Mesenchymal stem cell (in vitro differentiated cells and primary cell): ENCODE measurements at regions not wholly inside any gene's neighbourhood (a gene's known extent, or its start where the extent isn't known, plus 50 kb on each side); places are given as distances from the start of the nearest gene placed in this dataset.

ENCODE experiments used
- DNase-seq: peaks from one replicate; pipeline ENCODE4 v3.0.0-alpha.2; 2013
- H2AFZ ChIP-seq: one replicate; pipeline ENCODE4 v1.6.1; 2013; ENCODE audit warnings: low read depth, mild to moderate bottlenecking, control low read depth, inconsistent platforms, low read length, moderate library complexity
- H2AK5ac ChIP-seq: 2 replicates; pipeline ENCODE4 v1.6.1; 2013; ENCODE audit warnings: low read length, moderate library complexity, mild to moderate bottlenecking, inconsistent platforms; ENCODE audit not compliant: severe bottlenecking
- H2BK120ac ChIP-seq: one replicate; pipeline ENCODE4 v1.6.1; 2013; ENCODE audit warnings: low read depth, mild to moderate bottlenecking, inconsistent platforms, low read length, moderate library complexity
- H2BK12ac ChIP-seq, 2 experiments: one replicate each; pipeline ENCODE4 v1.6.1; 2013; ENCODE audit warnings: inconsistent platforms in 2 of 2, low read length in 2 of 2, mild to moderate bottlenecking in 2 of 2, moderate library complexity in 2 of 2, control low read depth in 1 of 2
- H2BK15ac ChIP-seq: one replicate; pipeline ENCODE4 v1.6.1; 2013; ENCODE audit warnings: mild to moderate bottlenecking, low read depth, inconsistent platforms; ENCODE audit not compliant: poor library complexity, severe bottlenecking
- H2BK5ac ChIP-seq: 2 replicates; pipeline ENCODE4 v1.6.1; 2013; ENCODE audit warnings: low read depth, mild to moderate bottlenecking, low read length, control low read depth, inconsistent platforms; ENCODE audit not compliant: poor library complexity, severe bottlenecking
- H3K14ac ChIP-seq, 2 experiments: one replicate each; pipeline ENCODE4 v1.6.1; 2013; ENCODE audit warnings: inconsistent platforms in 2 of 2, low read length in 2 of 2, control low read depth in 1 of 2, mild to moderate bottlenecking in 1 of 2, moderate library complexity in 1 of 2
- H3K18ac ChIP-seq, 2 experiments: one replicate each; pipeline ENCODE4 v1.6.1; 2013; ENCODE audit warnings: inconsistent platforms in 2 of 2, low read length in 2 of 2, control low read depth in 1 of 2, low read depth in 1 of 2, mild to moderate bottlenecking in 1 of 2
- H3K23ac ChIP-seq, 2 experiments: one replicate each; pipeline ENCODE4 v1.6.1; 2013; ENCODE audit warnings: inconsistent platforms in 2 of 2, low read length in 2 of 2, mild to moderate bottlenecking in 2 of 2, moderate library complexity in 2 of 2, control low read depth in 1 of 2
- H3K27ac ChIP-seq: 2 replicates; pipeline ENCODE4 v1.5.1; 2013; ENCODE audit warnings: mild to moderate bottlenecking, moderate library complexity, low read length, control low read depth, inconsistent platforms; ENCODE audit not compliant: poor library complexity, severe bottlenecking
- H3K27me3 ChIP-seq, 2 experiments: 2 replicates each; pipeline versions ENCODE4 v1.6.1 to v1.7.0; 2013; ENCODE audit warnings: low read length in 2 of 2, mild to moderate bottlenecking in 2 of 2, moderate library complexity in 2 of 2, control low read depth in 1 of 2, inconsistent platforms in 1 of 2; ENCODE audit not compliant: control insufficient read depth in 1 of 2, insufficient read depth in 1 of 2
- H3K36me3 ChIP-seq, 2 experiments: 2 replicates each; pipeline versions ENCODE4 v1.6.1 to v1.7.0; 2013; ENCODE audit warnings: low read length in 2 of 2, control low read depth in 1 of 2, inconsistent platforms in 1 of 2, low read depth in 1 of 2, mild to moderate bottlenecking in 1 of 2; ENCODE audit not compliant: insufficient read depth in 2 of 2, control insufficient read depth in 1 of 2
- H3K4ac ChIP-seq, 2 experiments: one replicate each; pipeline ENCODE4 v1.6.1; 2013; ENCODE audit warnings: inconsistent platforms in 2 of 2, low read length in 2 of 2, mild to moderate bottlenecking in 2 of 2, moderate library complexity in 2 of 2, control low read depth in 1 of 2, low read depth in 1 of 2
- H3K4me1 ChIP-seq: 2 replicates; pipeline ENCODE4 v1.6.1; 2013; ENCODE audit warnings: low read depth, low read length, control low read depth; ENCODE audit not compliant: control insufficient read depth, insufficient read depth
- H3K4me2 ChIP-seq: 2 replicates; pipeline ENCODE4 v1.6.1; 2013; ENCODE audit warnings: low read length, mild to moderate bottlenecking, inconsistent platforms; ENCODE audit not compliant: poor library complexity, severe bottlenecking
- H3K4me3 ChIP-seq, 2 experiments: 2 replicates each; pipeline versions ENCODE4 v1.5.1 to v1.7.0; 2013; ENCODE audit warnings: low read length in 2 of 2, mild to moderate bottlenecking in 2 of 2, control low read depth in 1 of 2, low read depth in 1 of 2; ENCODE audit not compliant: insufficient read depth in 1 of 2
- H3K79me1 ChIP-seq: replicated peaks from 2 replicates; pipeline ENCODE4 v1.6.1; 2013; ENCODE audit warnings: mild to moderate bottlenecking, control low read depth, low read length, inconsistent platforms; ENCODE audit not compliant: poor library complexity, severe bottlenecking
- H3K9ac ChIP-seq: 2 replicates; pipeline ENCODE4 v1.7.0; 2013; ENCODE audit warnings: mild to moderate bottlenecking, low read length, moderate library complexity
- H3K9me3 ChIP-seq: 2 replicates; pipeline ENCODE4 v1.7.0; 2013; ENCODE audit warnings: mild to moderate bottlenecking, low read length; ENCODE audit not compliant: control insufficient read depth
- H4K8ac ChIP-seq: one replicate; pipeline ENCODE4 v1.6.1; 2013; ENCODE audit warnings: inconsistent platforms, mild to moderate bottlenecking, low read length, moderate library complexity
- H4K91ac ChIP-seq: one replicate; pipeline ENCODE4 v1.6.1; 2013; ENCODE audit warnings: mild to moderate bottlenecking, low read length, inconsistent platforms
- WGBS: methylation state at CpG from one replicate; pipeline ENCODE4 v1.1.7; 2013; ENCODE audit warnings: mixed read lengths; 5-methylcytosine and 5-hydroxymethylcytosine counted together

DNA sequence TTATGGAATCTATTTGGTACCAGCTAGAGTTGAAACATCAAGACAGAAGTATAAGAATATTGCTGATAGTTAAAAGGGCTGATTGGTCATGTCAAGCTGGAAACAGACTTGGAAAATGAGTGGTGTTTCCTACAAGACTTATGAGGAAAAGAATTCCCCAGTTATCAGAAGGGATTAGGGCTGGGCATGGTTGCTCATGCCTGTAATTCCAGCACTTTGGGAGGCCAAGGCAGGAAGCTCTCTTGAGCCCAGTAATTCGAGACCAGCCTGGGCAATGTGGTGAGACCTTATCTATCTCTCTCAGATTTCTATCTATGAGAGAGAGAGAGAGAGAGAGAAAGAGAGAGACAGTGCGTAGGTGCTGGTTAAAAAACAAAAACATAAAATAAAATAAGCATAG lies 139.5 kb upstream of the PMFBP1 start:
- no peak overlapping the region for H3K4me2 ChIP-seq
- no peak overlapping the region for H3K18ac ChIP-seq
- H3K27ac ChIP-seq: no peak overlapping the region
- DNase-seq: peak; percentile 22
- WGBS: 20% methylated on average over 1 of the region's 2 CpGs
- H3K79me1 ChIP-seq: no peaks in the 10 kb centered on the region
- H3K4me3 ChIP-seq: no peak overlapping the region
- H3K4me1 ChIP-seq: no peaks in the 10 kb centered on the region
- no peak overlapping the region for H2AFZ ChIP-seq
- H2BK15ac ChIP-seq: no peak overlapping the region
- no peaks in the 10 kb centered on the region for H3K36me3 ChIP-seq
- no peak overlapping the region for H2BK5ac ChIP-seq
- H3K14ac ChIP-seq: no peak overlapping the region
- H2AK5ac ChIP-seq: no peak overlapping the region
- H4K8ac ChIP-seq: no peak overlapping the region
- H3K4ac ChIP-seq: no peak overlapping the region
- H3K9ac ChIP-seq: no peak overlapping the region
- H4K91ac ChIP-seq: no peak overlapping the region
- no peaks in the 10 kb centered on the region for H3K27me3 ChIP-seq
- H3K9me3 ChIP-seq: peaks cover 17% of the 10 kb centered on the region
- H2BK12ac ChIP-seq: no peak overlapping the region
- H3K23ac ChIP-seq: no peak overlapping the region
- no peak overlapping the region for H2BK120ac ChIP-seq

DNA sequence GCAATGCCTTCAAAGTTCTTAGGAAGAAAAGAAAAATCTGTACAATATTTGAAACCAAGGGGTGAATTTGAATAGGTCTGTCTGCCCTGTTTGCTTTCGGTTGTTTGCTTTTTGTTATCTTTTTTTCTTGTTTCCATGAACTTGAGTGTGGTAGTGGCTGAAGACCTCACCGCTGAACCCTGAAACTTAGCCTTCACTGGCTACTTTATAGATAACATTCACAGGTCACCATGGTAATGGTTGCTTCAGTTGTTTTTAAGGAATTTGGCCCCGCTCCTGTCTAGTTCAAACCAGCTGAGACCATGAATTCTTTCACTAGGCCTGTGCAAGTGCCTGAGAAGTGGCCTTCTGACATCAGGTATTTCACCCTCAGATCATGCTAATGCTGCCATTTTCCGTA lies 137.0 kb upstream of the PMFBP1 start:
- Histone ChIP-seq H3K4me3 (no peak overlapping the region), H4K91ac (no peak overlapping the region), H2BK120ac (no peak overlapping the region), H3K23ac (no peak overlapping the region), H3K27me3 (no peaks in the 10 kb centered on the region), H3K18ac (no peak overlapping the region), H3K36me3 (no peaks in the 10 kb centered on the region), H2BK15ac (no peak overlapping the region), H2AK5ac (no peak overlapping the region), H3K4me1 (no peaks in the 10 kb centered on the region), H3K4me2 (no peak overlapping the region), H3K9ac (no peak overlapping the region), H3K14ac (no peak overlapping the region), H3K79me1 (no peaks in the 10 kb centered on the region), H2BK5ac (no peak overlapping the region), H3K9me3 (peaks cover 17% of the 10 kb centered on the region), H3K4ac (no peak overlapping the region), H2BK12ac (no peak overlapping the region), H3K27ac (no peak overlapping the region), H4K8ac (no peak overlapping the region), H2AFZ (no peak overlapping the region)
- DNase-seq: no peak
- WGBS: 77% methylated on average over 4 of the region's 4 CpGs

DNA sequence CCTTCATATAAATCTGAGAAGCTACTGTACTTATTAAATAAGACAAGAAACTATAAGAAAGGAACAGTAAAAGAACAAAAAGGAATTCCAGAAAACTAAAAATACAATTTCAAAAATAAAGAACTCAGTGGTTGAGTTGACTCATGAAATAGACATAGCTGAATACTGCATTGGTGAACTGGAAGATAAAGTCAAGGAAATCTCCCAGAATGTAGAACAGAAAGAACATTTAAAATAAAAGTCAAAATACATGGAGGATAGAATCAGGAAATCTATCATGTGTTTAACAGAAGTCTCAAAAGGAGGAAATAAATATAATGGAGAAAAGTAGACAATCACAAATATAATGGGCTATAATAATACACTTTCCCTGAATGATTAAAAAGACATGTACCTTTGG lies 136.4 kb upstream of the PMFBP1 start:
- Histone ChIP-seq H3K27ac (no peak overlapping the region), H4K91ac (no peak overlapping the region), H2AFZ (no peak overlapping the region), H2BK5ac (no peak overlapping the region), H3K4ac (no peak overlapping the region), H3K4me2 (no peak overlapping the region), H2BK12ac (no peak overlapping the region), H3K79me1 (no peaks in the 10 kb centered on the region), H3K4me3 (no peak overlapping the region), H3K36me3 (no peaks in the 10 kb centered on the region), H3K18ac (no peak overlapping the region), H2BK15ac (no peak overlapping the region), H3K23ac (no peak overlapping the region), H4K8ac (no peak overlapping the region), H3K27me3 (no peaks in the 10 kb centered on the region), H2BK120ac (no peak overlapping the region), H3K9ac (no peak overlapping the region), H2AK5ac (no peak overlapping the region), H3K9me3 (peaks cover 17% of the 10 kb centered on the region), H3K14ac (no peak overlapping the region), H3K4me1 (no peaks in the 10 kb centered on the region)
- DNase-seq: no peak

DNA sequence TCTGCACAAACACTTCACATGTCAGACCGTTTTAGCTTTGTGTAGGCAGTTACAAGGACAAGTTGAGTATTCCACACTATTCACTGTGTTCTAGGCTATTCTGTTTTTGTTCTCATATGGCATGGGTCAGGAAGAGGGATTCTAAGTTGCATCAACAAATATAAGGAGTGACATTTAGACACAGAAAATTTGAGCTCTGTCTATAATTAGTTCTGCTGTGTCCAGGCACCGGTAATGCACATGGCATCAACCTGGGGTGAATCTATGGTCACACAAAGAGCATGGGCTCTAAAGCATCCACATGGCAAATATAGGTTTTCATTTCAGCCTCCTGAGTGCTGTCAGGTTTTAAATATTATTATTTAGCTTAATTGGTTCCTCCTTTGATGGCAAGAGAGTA lies 130.4 kb upstream of the PMFBP1 start:
- Histone ChIP-seq H2BK15ac (no peak overlapping the region), H2AFZ (no peak overlapping the region), H4K8ac (no peak overlapping the region), H3K4me3 (no peak overlapping the region), H3K27me3 (no peaks in the 10 kb centered on the region), H2BK12ac (no peak overlapping the region), H3K9me3 (no peaks in the 10 kb centered on the region), H4K91ac (no peak overlapping the region), H3K23ac (no peak overlapping the region), H3K18ac (no peak overlapping the region), H3K9ac (no peak overlapping the region), H3K14ac (no peak overlapping the region), H3K27ac (no peak overlapping the region), H2AK5ac (no peak overlapping the region), H3K4ac (no peak overlapping the region), H2BK120ac (no peak overlapping the region), H3K4me1 (no peaks in the 10 kb centered on the region), H3K4me2 (no peak overlapping the region), H2BK5ac (no peak overlapping the region), H3K36me3 (no peaks in the 10 kb centered on the region), H3K79me1 (no peaks in the 10 kb centered on the region)
- DNase-seq: no peak
- WGBS: 100% methylated on average over 1 of the region's 2 CpGs
